ENCODE measurements at regions not wholly inside any gene's neighbourhood (a gene's known extent, or its start where the extent isn't known, plus 50 kb on each side); places are given as distances from the start of the nearest gene placed in this dataset.
A peak's percentile ranks its signal among the peaks of the same experiment; 100 is the strongest.

DNA sequence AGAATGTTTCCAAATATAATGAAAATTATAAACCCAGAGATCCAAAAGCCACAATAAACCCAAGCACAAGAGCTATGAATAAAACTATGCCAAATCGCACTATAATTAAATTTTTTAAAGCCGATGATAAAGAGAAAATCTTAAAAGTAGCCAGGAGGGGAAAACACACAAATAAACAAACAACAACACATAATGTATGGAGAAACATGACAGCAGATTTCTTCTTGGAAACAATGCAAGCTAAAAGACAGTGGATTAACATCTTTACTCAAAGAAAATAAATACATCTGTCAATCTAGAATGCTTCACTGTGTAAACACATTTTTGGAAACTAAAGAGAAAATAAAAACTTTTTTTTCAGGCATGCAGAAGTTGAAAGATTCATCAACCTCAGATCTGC lies 53.0 kb upstream of the SMOX start:
- H3K4me3 ChIP-seq (ENCODE audit: low read depth, low read length) = no peak overlapping the region
- no peak for DNase-seq (ENCODE audit: low read depth)
- in situ Hi-C loops (cut with HindIII; ENCODE audit: low sequenced_read_pairs) = no loop called here
- TF ChIP-seq CTCF (IDR thresholded peaks at IDR 0.05; ENCODE audit: low read depth, low read length, missing control alignments) = no peak

DNA sequence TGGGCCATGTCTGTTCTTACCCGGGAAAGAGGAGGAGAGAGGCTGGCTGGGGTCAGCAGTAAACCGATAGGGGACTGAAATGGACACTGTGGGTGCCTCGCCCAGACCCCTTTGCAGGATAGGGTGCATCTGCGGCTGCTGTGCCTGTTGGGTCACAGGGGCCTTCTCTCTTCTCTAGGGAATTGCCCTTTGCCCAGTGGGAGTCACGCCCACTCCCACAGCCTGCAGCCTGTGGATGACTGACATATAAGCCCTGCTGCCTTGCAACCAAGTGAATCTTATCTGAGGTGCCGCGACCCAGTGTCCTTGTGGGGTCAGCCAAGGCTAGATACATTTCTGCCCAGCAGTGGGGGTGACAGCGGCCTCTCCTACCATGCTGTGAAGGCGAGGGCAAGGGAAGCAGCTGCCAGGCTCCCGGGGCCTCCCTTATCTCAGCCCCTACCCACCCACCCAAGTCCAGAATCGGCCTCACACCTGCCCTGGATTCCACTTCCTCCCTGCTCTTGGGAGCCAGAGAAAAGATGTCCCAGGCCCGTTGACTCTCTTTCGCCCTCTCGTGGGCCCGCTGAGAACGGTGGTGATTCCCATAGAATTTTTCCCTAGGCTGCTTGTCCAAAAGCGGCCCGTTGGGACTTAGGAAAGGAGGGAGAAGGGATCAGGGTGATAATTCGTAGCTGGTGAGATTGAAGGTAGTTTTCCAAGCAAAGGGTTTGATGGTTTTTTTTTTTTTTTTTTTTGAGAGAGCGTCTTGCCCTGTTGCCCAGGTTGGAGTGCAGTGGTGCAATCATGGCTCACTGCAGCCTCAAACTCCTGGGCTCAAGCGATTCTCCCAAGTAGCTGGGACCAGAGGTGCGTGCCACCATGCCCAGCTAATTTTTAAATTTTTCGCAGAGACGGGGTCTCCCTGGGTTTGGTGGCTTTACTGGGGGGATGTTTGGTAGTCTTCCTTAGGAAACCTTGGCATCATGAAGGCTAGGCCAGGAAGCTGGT lies 56.8 kb upstream of the SMOX start:
- in situ Hi-C loops (cut with HindIII; ENCODE audit: low sequenced_read_pairs) = no loop called here
- peak; percentile 78 for TF ChIP-seq CTCF (IDR thresholded peaks at IDR 0.05; ENCODE audit: low read depth, low read length, missing control alignments)
- no peak for DNase-seq (ENCODE audit: low read depth)
- no peak overlapping the region for H3K4me3 ChIP-seq (ENCODE audit: low read depth, low read length)

- no peak overlapping the region for H3K4me3 ChIP-seq (ENCODE audit: low read depth, low read length)
- DNase-seq (ENCODE audit: low read depth) = no peak
- in situ Hi-C loops (cut with HindIII; ENCODE audit: low sequenced_read_pairs) = no loop called here
- no peak for TF ChIP-seq CTCF (IDR thresholded peaks at IDR 0.05; ENCODE audit: low read depth, low read length, missing control alignments)
These were observed 57.7 kb upstream of the SMOX start for GRCh38 chr20:4090756-4091489.

DNA sequence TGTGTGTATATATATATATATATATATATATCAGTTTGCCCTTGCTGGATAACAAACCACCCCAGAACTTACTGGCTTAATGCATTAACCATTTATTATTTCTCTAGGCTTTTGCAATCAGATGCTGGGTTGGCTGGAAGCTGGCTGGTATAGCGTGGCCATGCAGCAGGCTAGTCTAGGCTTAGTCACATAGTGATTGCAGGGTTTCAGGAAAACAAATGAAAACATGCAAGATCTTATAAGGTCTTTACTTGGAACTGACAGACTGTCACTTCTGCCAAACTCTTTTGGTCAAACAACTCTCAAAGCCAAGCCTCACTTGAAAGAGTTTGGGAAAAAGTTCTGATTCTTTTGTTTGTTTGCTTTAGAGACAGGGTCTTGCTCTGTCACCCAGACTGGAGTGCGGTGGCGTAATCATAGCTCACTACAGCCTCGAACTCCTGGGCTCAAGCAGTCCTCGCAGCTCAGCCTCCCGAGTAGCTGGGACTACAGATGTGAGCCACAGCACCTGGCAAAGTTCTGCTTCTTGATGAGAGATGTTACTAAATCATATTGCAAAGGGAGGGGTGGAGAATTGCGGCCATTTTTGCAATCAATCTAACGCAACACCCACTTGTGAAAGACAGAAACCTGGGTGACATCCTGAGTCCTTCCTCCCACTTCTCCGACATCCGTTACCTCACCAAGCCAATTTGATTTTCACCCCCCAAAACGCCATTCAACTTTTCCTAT lies 58.7 kb upstream of the SMOX start:
- no peak overlapping the region for H3K4me3 ChIP-seq (ENCODE audit: low read depth, low read length)
- TF ChIP-seq CTCF (IDR thresholded peaks at IDR 0.05; ENCODE audit: low read depth, low read length, missing control alignments) = no peak
- in situ Hi-C loops (cut with HindIII; ENCODE audit: low sequenced_read_pairs) = no loop called here
- DNase-seq (ENCODE audit: low read depth) = no peak

DNA sequence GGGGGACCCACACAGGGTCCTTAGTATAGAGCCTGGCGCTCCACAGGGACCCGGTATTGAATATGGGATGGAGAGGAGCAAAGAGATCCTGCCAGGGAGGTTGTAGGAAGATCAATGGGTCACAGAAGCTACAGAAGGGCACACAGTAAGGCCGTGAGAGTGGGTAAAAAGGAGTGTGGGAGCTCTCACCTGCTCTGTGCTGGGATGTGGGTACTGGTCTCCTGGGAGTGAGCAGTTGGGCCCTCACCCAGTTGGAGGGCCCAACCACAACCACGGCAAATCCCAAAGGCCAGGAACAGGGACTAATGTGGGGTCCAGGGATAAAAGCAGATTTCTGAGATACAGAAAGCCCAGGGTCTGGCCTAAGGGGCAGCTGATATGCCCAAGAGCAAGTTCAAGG lies 59.9 kb upstream of the SMOX start:
- TF ChIP-seq CTCF (IDR thresholded peaks at IDR 0.05; ENCODE audit: low read depth, low read length, missing control alignments) = no peak
- in situ Hi-C loops (cut with HindIII; ENCODE audit: low sequenced_read_pairs) = no loop called here
- no peak for DNase-seq (ENCODE audit: low read depth)
- H3K4me3 ChIP-seq (ENCODE audit: low read depth, low read length) = no peak overlapping the region

DNA sequence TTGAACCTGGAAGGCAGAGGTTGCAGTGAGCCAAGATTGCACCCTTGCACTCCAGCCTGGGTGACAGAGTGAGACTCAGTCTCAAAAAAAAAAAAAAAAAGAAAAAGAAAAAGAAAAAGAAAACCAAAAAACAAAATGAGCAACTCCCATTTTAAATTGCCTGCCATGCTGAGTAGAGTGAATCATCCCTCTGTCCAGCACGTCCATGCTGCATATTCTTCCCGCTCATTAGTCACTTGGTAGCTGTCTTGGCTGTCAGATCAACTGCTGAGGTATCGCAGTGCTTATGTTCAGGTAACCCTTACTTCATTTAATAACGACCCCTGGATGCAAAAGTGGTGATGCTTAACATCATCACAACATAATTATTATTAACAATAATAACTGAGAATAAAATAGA lies 60.7 kb upstream of the SMOX start:
- DNase-seq (ENCODE audit: low read depth) = no peak
- in situ Hi-C loops (cut with HindIII; ENCODE audit: low sequenced_read_pairs) = no loop called here
- no peak for TF ChIP-seq CTCF (IDR thresholded peaks at IDR 0.05; ENCODE audit: low read depth, low read length, missing control alignments)
- H3K4me3 ChIP-seq (ENCODE audit: low read depth, low read length) = no peak overlapping the region

All from astrocyte of the cerebellum (primary cell).